NCI-H2171 (cell line): ENCODE measurements at regions not wholly inside any gene's neighbourhood (a gene's known extent, or its start where the extent isn't known, plus 50 kb on each side); places are given as distances from the start of the nearest gene placed in this dataset.

Experiments
- DNase-seq: peaks from one replicate; lab custom pipeline; 2025; lab: John Stamatoyannopoulos, UW

GRCh38 chrX:15915959-15916703 lies 61.5 kb upstream of the AP1S2 start:
- DNase-seq: no peak

- no peak for DNase-seq
Observed at GRCh38 chrX:15914486-15914885, 59.9 kb upstream of the AP1S2 start.

GRCh38 chrX:15913146-15913545 lies 58.5 kb upstream of the AP1S2 start:
- peak; percentile 63 for DNase-seq

- DNase-seq: no peak
Observed at GRCh38 chrX:15911734-15912550, 57.3 kb upstream of the AP1S2 start.

GRCh38 chrX:15909605-15910004 lies 55.0 kb upstream of the AP1S2 start:
- DNase-seq: no peak

- no peak for DNase-seq
Observed at GRCh38 chrX:15908603-15909290, 54.1 kb upstream of the AP1S2 start.

- DNase-seq: no peak
Observed at GRCh38 chrX:15906041-15906943, 51.7 kb upstream of the AP1S2 start.
